SK-N-SH (cell line): ENCODE measurements at regions not wholly inside any gene's neighbourhood (a gene's known extent, or its start where the extent isn't known, plus 50 kb on each side); places are given as distances from the start of the nearest gene placed in this dataset.

Experiments used
- EZH2phosphoT487 ChIP-seq: fragments of 200-600 bp; sonication (generic); IDR thresholded peaks from 2 replicates; pipeline ENCODE4 v1.6.1; 2017; ENCODE audit warnings: low read depth, mixed run types, mild to moderate bottlenecking, antibody characterized with exemption, moderate library complexity, borderline replicate concordance
- RCOR1 ChIP-seq: fragments of 150-350 bp; IDR thresholded peaks from 2 replicates; pipeline ENCODE4 v1.6.1; 2017; ENCODE audit warnings: antibody characterized with exemption, low read length
- TF ChIP-seq, protein P1 (sequence below): IDR thresholded peaks from 2 replicates; pipeline ENCODE4 v1.4.0; 2012; ENCODE audit warnings: low read depth

DNA sequence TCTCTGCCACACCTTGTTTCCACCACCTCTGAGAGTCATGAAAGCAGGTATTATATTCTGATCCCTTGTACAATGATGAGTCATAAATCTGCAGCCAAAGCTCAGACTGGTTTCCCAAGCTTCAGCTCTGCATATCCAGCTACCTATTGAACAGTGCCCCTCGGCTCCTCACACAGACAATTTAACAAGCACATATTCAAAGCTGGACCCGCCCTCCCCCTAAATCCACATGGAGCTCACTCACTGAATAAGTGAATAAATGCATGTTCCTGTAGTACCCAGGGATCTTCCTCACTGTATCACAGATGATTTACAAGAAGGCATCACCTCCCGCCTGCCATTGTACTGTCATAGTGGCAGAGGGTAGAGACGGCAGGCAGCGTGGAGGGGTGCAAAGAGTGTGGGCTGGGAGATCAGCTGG, 516.4 kb downstream of the GRIN2A start:
- no peak for TF ChIP-seq EZH2phosphoT487
- TF ChIP-seq, protein P1, sequence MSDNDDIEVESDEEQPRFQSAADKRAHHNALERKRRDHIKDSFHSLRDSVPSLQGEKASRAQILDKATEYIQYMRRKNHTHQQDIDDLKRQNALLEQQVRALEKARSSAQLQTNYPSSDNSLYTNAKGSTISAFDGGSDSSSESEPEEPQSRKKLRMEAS = no peak
- no peak for TF ChIP-seq RCOR1
